ENCODE measurements at regions not wholly inside any gene's neighbourhood (a gene's known extent, or its start where the extent isn't known, plus 50 kb on each side); places are given as distances from the start of the nearest gene placed in this dataset.

GRCh38 chr12:63301311-63301710 lies 150.3 kb upstream of the AVPR1A start:
- CTCF ChIA-PET = no interaction called here
- Mint-ChIP-seq H3K27me3 (no peaks in the 10 kb centered on the region), H3K27ac (no peak overlapping the region), H3K36me3 (ENCODE audit: low read depth) (no peaks in the 10 kb centered on the region), H3K4me3 (no peak overlapping the region), H3K4me1 (ENCODE audit: low read depth) (no peaks in the 10 kb centered on the region), H3K9me3 (no peaks in the 10 kb centered on the region)
- Histone ChIP-seq H3K27me3 (ENCODE audit: control insufficient read depth in 1 of 2, insufficient read depth in 2 of 2, low read length in 2 of 2) (no peaks in the 10 kb centered on the region), H3K36me3 (ENCODE audit: insufficient read depth, low read length) (no peaks in the 10 kb centered on the region), H3K27ac (ENCODE audit: low read depth in 1 of 2, low read length in 2 of 2) (no peak overlapping the region), H3K4me3 (ENCODE audit: low read length) (no peak overlapping the region), H3K4me1 (ENCODE audit: insufficient read depth, low read length) (no peaks in the 10 kb centered on the region), H3K9me3 (ENCODE audit: control insufficient read depth in 1 of 2, insufficient read depth in 1 of 2, low read length in 2 of 2) (no peaks in the 10 kb centered on the region)
- no peak for DNase-seq
- POLR2A ChIA-PET = no interaction called here
- TF ChIP-seq CTCF (IDR thresholded peaks at IDR 0.05) = no peak
- intact Hi-C loops (cut with DNase I, micrococcal nuclease) = no loop called here
- no peak for ATAC-seq (ENCODE audit: poor library complexity)

GRCh38 chr12:63298386-63298930 lies 147.5 kb upstream of the AVPR1A start:
- no peak for ATAC-seq (ENCODE audit: poor library complexity)
- Histone ChIP-seq H3K4me1 (ENCODE audit: insufficient read depth, low read length) (no peaks in the 10 kb centered on the region), H3K27me3 (ENCODE audit: control insufficient read depth in 1 of 2, insufficient read depth in 2 of 2, low read length in 2 of 2) (no peaks in the 10 kb centered on the region), H3K27ac (ENCODE audit: low read depth in 1 of 2, low read length in 2 of 2) (no peak overlapping the region), H3K4me3 (ENCODE audit: low read length) (no peak overlapping the region), H3K9me3 (ENCODE audit: control insufficient read depth in 1 of 2, insufficient read depth in 1 of 2, low read length in 2 of 2) (no peaks in the 10 kb centered on the region), H3K36me3 (ENCODE audit: insufficient read depth, low read length) (no peaks in the 10 kb centered on the region)
- TF ChIP-seq CTCF (IDR thresholded peaks at IDR 0.05) = no peak
- Mint-ChIP-seq H3K27ac (no peak overlapping the region), H3K4me1 (ENCODE audit: low read depth) (no peaks in the 10 kb centered on the region), H3K36me3 (ENCODE audit: low read depth) (no peaks in the 10 kb centered on the region), H3K9me3 (no peaks in the 10 kb centered on the region), H3K27me3 (no peaks in the 10 kb centered on the region), H3K4me3 (no peak overlapping the region)
- intact Hi-C loops (cut with DNase I, micrococcal nuclease) = no loop called here
- no peak for DNase-seq
- CTCF ChIA-PET = no interaction called here
- POLR2A ChIA-PET = no interaction called here

GRCh38 chr12:63294327-63294632 lies 143.3 kb upstream of the AVPR1A start:
- CTCF ChIA-PET = no interaction called here
- intact Hi-C loops (cut with DNase I, micrococcal nuclease) = no loop called here

More at GRCh38 chr12:63294327-63294632, 143.3 kb upstream of the AVPR1A start:
- no peak overlapping the region for H3K4me3 ChIP-seq (ENCODE audit: low read length)
- H3K27me3 Mint-ChIP-seq = no peaks in the 10 kb centered on the region
- H3K27ac ChIP-seq (ENCODE audit: low read depth in 1 of 2, low read length in 2 of 2) = no peak overlapping the region
- no peaks in the 10 kb centered on the region for H3K36me3 Mint-ChIP-seq (ENCODE audit: low read depth)
- no peak for TF ChIP-seq CTCF (IDR thresholded peaks at IDR 0.05)
- H3K27me3 ChIP-seq (ENCODE audit: control insufficient read depth in 1 of 2, insufficient read depth in 2 of 2, low read length in 2 of 2) = no peaks in the 10 kb centered on the region
- H3K36me3 ChIP-seq (ENCODE audit: insufficient read depth, low read length) = no peaks in the 10 kb centered on the region
- H3K4me1 Mint-ChIP-seq (ENCODE audit: low read depth) = no peaks in the 10 kb centered on the region
- no peak for ATAC-seq (ENCODE audit: poor library complexity)
- no peak for DNase-seq
- H3K9me3 Mint-ChIP-seq = no peaks in the 10 kb centered on the region
- H3K27ac Mint-ChIP-seq = no peak overlapping the region
- H3K9me3 ChIP-seq (ENCODE audit: control insufficient read depth in 1 of 2, insufficient read depth in 1 of 2, low read length in 2 of 2) = no peaks in the 10 kb centered on the region
- POLR2A ChIA-PET = no interaction called here
- no peak overlapping the region for H3K4me3 Mint-ChIP-seq
- no peaks in the 10 kb centered on the region for H3K4me1 ChIP-seq (ENCODE audit: insufficient read depth, low read length)
